Activated naive CD4-positive, alpha-beta T cell treated with anti-CD3 and anti-CD28 coated beads, Interleukin-2, amount 50 U/mL, for 16 hours (primary cell): ENCODE measurements at regions not wholly inside any gene's neighbourhood (a gene's known extent, or its start where the extent isn't known, plus 50 kb on each side); places are given as distances from the start of the nearest gene placed in this dataset.

ENCODE experiments used
- DNase-seq: peaks from one replicate; pipeline ENCODE4 v3.0.0-alpha.2; 2020

DNA sequence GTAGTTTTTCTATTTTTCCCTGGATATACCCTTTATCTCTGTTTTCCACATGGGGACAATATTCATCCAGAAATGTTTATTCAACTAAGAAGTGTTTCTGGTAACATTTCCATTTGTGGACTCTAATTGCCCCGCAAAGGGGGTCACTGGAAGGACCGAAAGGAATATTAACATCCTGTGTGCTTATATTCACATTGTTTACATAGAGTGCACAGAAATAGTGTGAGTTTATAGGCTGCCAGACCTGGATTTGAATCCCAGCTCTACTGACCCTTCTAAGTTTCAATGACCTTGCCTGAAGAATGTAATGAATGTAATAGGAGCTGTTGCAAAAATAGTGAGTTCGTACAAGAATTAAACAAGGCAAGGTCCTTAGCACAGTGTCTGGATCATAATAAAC, 152.9 kb upstream of the NCKAP5 start:
- no peak for DNase-seq

DNA sequence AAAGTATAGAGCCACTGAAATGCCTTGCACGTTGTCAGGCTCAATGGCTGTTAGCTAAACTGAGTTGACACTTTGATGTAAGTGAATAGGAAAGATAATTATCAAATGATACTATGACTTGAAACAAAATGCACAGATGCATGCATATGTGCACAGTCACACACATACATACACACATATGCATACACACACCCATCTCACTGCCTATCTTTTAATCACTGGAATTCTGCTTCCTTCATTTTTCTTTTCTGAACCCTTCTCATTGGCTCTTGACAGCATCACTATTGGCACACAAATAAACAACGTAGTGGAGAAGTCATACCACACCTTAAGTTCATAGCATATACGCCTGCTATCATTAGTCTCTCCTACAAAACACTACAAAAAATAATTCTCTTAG, 154.9 kb upstream of the NCKAP5 start:
- DNase-seq, result no peak

DNA sequence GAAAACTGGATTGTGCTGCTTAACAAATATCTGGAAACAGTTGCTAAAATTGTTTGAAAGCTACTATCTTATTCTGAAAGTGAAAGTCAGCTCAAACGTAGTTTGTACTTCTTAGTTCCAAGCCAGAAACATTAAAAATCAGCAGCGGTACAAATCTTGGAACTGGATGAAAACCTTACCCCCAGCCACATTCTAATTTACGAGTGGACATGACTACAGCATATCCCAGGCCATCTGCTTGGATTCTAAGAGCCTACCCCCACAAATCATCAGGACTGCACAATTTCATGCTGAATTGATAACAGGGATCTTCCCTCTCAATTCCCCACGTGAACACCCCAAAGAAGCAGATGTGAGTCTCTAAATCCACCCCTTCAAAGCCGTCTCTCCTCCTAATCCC, 158.7 kb upstream of the NCKAP5 start:
- DNase-seq, result no peak

DNA sequence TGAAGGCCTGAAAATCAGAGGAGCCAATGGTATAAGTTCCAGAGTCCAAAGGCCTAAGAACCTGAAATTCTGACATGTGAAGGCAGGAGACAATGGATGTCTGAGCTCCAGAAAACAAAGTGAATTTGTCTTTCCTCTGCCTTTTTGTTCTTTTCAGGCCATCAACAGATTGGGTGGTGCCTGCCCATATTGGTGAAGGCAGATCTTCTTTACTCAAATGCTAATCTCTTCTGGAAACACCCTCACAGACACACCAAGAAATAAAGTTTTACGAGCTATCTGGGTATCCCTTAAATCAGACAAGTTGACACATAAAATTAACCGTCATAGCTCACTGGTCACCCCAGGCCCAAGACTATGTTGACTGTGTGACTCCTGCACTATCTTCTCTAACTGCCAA, 163.8 kb upstream of the NCKAP5 start:
- no peak for DNase-seq

DNA sequence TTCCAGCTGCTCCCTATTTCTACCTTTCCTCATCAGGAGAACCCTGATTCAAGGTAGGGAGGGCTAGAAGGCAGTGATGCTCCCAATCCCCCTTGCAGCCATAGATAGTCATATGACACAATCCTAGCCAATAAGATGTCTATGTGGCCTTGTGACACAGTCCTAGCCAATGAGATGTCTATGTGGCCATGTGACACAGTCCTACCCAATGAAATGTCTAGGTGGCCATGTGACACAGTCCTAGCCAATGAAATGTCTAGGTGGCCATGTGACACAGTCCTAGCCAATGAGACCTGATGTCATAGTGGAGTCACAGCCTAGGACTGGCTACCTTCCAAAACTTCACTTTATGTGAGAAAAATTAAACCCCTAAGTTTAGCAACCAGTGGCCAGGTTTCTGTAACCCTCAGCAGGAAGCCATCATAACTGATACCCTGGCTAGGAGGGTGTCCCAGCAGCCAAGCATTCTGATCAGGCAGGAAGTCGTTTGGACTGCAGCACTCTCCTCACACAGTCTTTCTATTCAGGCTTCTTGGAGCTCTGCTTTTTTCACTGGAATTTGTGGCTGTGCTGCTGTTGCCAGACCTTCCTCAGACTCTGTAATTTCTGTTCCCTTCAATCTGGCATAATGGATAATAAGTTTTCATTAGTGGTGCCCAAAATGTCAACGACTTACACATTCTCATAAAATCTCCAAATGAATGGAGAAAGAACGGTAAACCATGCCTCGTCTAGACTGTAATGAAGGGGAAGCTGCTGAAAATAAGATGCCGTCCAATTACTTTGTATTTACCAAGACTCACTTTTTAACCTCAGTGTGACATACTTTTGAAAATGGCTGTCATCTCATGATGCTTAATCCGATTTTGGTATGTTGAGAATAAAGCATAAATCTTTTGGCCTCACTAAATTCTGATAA, 165.0 kb upstream of the NCKAP5 start:
- no peak for DNase-seq

DNA sequence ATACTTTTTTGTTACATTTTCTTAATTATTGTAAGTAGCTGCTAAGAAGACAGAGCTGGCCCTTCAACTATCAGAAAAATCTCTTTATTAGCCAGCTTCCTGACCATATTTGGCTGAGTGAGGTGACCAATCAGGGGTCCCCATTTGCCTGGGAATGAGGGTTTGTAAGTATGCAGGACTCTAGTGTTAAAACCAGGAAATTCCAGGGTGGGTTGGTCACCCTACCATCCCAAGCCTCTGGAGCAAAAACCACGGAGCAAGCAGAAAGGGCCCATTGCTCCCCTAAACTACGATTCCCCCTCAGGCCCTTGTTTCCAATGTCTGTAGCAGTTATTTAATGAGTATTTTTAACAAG, 165.6 kb upstream of the NCKAP5 start:
- no peak for DNase-seq

DNA sequence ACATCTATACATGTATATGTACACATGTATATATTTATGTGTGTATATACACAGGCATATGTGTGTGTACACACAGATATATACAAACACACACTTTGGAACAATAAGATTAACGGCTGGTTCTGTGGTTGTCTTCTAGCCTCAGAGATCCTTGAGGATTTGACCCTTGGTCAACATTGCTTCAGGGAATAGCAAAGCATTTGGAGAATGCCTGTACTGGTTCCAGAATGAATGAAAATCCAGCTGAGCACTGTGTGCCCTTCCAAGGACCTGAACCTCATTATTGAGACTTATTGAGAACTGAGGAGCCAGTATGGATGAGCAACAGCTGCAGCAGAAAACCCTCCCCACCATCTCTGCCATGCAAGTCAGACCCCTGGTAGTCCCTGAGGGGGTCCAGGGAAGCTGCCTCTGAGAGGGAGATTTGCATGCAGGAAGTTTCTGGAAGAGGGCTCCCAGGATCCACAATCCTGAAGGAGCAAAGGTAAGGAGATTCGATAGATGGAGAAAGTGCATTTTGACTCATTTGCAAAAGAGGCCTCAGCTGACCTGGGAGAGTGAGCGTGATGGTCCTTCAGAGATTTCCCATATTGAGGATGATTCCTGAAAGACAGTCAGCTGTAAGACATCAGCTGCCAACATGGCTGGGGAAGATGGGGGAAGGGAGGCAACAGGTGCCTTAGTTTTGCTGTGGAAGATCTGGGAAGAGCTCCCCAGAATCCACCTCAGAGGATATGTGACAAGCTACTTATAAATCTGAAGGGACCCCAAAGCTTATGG, 166.6 kb upstream of the NCKAP5 start:
- DNase-seq, result no peak

DNA sequence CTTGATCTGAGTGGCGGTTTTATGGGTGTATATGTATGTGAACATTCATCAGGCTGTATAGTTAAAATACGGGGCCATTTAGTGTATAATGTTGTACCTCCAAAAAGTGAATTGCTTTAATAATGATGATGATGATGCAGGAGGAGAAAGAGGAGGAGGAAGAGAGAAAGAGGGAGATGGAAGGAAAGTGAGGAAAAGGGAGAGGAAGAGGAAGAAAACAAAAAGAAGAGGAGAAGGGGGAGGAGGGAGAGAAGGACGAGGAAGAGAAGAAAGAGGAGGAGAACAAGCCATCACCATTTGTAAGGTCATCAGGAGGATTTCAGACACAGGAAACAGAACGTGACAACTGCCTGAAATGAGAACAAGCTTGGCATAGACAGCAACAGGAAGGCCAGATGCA, 168.4 kb upstream of the NCKAP5 start:
- no peak for DNase-seq

DNA sequence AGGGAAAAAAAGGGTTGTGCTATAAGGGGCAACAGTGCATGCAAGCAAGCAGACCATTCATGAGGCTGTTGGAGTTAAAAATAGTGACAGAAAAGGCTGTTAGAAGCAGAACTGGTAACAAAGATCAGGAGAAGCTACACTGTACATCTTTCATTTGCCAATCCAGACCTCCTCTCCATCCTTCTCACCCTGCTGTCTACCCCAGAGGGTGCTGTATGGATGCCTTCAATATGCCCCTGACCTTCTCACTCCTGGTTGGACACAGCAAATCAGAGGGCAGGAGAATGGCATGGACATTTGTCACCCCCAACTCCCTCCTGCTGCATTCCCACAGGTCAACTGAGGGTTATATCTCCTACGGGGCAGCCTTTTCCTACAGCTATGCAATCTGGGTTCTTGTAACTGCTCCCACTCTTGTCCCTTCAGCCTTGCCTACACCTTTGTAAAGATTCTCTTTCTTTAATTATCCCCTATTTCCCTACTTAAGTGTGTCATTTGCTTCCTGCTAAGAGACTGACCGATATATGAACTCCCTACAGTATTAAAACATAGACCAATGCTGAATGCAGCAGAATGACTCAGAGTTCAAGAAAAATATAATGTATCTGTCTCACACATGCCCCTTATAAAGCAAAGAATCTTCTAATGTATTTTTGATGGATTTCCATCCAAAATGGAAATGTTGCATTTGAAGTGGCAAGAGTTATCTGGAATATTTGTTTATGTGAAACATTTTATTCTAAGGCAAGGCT, 169.2 kb upstream of the NCKAP5 start:
- DNase-seq, result no peak

DNA sequence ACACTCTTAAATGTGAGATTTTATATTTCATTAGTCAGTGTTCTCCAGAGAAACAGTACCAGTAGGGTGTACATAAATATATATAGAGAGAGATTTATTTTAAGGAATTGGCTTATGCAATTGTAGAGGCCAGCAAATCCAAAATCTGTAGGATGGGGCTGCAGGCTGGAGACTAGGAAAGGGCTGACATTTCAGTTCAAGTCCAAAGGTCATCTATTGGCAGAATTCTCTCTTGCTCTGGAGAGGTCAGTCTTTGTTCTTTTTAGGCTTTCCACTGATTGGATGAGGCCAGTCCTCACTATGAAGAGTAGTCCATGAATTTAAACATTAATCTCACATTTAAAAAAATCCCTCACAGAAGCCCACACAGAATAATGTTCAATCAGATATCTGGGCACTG, 170.8 kb upstream of the NCKAP5 start:
- DNase-seq, result no peak

DNA sequence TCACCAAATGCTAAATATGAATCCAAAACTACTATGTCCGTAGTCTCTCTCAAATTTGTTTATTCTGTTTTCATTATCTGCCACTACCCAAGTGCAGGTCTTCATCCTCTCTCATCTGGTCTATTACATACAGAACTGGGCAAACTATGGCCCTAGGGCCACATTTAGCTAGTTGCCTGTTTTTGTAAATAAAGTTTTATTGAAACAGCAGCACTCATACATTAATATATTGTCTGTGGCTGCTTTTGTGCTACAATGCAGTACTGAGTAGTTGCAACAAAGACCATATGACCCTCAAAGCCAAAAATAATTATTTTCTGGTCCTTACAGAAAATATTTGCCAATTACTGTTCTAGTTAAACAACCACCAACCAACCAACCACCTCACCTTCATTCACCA, 172.2 kb upstream of the NCKAP5 start:
- DNase-seq, result no peak

DNA sequence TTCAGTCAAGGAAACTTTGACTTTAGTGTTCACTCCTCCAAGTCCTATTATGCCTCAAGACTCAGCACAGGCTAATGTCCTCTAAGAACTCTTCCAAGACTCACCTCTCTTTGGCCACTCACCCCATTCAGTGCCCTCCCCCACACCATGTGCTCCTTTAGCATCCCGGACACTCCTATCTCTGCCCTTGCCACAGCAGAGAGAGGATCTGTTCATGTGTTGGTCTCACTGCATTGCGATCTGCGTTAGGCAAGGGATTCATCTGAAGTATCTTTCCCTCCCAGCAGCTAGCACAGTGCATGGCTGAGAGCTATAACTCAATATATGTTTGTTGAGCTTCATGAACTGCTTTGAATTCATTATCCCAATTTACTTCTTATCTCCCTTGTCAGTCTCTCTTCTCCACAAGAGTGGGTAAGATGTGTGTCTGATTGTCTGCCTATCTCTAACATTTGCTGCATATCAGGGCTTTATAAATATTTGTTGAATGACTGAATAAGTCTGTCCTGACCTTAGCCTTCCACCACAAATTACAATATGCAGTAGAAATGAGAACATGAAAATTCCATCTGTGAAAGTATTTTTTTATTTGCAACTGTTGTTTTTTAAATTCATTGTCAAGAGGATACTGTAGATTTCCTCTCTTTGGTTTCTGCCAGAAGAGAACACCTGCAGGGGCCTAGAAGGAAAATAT, 179.9 kb upstream of the NCKAP5 start:
- DNase-seq, result no peak

DNA sequence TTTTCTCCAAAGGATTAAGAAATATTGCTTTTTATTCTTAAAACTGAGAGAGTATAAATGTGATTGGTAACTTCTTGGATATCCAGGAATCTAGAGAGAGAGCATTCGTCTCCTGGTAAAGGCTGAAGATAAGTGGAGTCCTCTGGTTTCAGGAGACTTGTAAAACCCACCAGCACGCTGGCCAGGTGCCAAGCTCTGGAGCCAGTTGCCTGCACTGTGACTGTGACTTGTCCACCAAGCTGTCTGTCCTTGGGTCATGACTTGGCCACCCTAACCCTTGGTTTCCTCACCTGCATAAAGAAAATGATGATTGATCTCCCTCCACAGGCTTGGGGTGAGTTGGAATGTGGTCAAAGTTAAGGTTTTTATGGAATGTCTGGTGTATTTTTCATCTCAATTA, 185.4 kb upstream of the NCKAP5 start:
- no peak for DNase-seq

DNA sequence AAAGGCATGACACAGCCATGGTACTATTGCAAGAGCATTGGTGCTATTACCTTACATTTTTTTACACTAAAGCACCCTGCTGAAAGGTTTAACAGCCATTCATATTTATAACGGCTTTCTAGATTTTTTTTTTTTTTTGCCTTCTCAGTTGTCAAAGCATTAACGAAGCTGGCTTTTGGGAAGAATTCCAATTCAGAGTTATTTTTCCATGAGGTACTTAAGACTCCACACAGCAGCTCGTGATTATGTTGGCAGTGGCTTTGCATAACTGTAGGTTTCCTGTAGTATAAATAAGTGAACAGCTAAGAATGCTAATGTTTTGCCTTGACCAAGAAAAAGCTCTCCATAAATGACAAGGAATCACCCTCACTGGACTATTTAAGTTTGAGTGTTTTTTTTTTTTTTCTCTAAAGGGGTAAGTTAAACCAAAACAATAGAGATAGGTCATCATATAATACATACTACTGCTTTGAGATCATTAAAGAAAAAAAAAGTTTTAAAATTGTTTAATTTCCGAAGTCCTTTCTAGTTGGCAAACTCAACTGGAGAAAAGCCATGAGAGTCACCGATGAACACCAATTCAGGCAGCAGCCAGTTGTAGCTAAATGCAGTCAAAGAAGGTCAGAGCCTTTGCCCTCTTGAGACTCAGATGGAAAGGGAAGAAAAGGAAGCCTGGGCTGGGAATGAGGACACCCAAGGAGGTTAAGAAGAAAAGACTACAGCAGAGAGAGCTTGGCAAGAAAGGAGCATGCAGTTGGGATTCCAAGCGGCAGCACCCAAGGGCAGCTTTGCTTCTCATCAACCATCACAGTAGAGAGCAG, 187.4 kb upstream of the NCKAP5 start:
- DNase-seq, result no peak

DNA sequence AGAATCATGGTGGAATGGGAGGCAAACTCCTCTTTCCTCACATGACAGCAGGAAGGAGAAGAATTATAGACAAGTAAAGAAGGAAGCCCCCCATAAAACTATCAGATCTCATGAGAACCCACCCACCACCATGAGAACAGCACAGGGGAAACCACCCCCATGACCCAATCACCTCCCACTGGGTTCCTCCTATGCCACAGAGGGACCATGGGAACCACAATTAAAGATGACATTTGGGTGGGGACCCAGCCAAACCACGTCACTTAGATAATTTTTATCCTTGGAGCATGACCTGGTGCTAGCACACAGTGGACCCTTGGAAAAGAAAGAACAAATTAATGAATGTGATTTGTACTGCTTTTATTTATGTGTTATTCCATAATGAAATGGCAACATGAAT, 188.6 kb upstream of the NCKAP5 start:
- DNase-seq, result no peak

DNA sequence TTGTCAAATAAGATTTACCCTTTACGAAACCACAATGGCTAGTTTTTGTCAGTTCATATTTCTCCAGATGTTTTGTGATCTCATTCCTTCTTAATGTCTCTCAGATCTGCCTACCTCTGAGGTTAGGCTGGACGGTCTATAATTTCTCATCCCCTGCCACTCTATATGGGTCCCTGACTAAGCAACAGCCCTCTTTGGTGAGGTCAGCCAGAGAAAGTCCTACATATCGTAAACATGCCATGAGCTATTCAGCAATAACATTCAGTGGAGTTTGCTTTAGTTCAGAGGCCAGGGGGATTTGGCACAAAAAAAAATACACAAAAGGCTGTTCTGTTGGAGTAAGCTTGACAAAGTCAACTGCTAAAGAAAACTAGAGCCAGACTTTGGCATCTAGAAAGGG, 192.1 kb upstream of the NCKAP5 start:
- DNase-seq, result no peak

DNA sequence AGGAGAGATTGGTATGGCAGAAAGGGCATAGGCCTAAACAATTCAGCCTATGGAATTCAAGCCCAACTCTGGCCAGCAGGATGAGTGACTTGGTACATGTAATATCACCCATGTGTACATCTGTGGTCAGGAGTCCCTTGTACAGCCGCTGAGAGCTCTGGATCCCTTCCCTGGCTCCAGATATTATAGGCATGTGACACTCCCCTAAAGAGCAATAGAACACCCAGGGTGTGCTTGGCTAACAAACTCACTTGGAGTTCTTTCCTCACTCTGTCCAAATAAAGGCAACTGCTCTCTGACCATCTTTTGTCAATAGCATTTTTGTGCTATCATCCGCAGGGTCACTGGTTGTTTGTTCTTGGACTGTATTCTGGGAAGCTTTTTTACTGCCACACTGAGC, 197.4 kb upstream of the NCKAP5 start:
- no peak for DNase-seq

DNA sequence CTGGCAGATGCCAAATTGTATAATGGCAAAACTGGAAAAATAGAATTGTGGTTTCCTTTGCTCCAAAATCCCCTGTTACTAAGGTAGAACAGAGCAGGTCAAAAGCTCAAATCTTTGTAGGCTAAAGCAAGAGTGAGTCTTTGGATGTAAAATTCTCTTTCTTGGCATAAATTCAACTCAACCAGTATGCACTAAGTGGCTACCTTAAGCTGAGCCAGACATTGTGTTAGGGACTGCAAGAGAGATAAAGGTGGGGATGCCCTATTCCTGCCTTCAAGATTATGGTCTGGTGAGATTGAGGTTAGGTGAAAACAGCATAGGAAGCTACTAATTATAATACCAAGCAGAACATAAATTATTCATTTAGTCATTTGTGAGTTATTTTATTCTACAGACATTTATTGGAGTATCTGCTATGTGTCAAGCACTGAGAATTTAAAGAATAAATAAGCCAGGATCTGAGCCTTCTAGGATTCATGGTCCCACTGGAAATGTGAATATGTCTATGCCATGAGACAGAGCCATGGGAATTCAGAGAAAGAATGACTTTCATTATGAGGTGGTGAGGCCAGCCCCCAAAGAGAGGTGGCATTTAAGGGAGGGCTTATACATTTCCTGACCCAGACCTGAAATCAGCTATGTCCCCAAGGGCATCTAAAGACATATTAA, 198.0 kb upstream of the NCKAP5 start:
- DNase-seq, result no peak

DNA sequence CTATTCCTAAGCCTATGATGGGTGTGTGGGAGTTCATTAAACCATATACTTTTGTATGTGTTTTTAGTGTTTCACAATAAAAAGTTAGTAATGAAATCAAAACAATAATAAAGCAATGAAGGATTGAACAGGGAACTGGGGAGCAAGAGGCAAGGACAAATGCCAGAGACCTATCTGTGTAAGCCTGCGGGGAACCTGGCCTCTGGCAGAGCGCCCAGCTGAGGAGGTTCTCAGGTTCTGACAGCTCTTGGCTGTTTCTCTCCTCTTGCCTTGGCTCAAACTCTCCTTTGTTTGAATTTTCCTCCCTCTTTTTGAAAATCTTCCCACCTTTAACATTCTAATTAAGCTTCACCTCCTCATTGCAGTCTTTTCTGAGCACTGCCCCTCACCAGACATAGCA, 200.0 kb upstream of the NCKAP5 start:
- DNase-seq, result no peak

DNA sequence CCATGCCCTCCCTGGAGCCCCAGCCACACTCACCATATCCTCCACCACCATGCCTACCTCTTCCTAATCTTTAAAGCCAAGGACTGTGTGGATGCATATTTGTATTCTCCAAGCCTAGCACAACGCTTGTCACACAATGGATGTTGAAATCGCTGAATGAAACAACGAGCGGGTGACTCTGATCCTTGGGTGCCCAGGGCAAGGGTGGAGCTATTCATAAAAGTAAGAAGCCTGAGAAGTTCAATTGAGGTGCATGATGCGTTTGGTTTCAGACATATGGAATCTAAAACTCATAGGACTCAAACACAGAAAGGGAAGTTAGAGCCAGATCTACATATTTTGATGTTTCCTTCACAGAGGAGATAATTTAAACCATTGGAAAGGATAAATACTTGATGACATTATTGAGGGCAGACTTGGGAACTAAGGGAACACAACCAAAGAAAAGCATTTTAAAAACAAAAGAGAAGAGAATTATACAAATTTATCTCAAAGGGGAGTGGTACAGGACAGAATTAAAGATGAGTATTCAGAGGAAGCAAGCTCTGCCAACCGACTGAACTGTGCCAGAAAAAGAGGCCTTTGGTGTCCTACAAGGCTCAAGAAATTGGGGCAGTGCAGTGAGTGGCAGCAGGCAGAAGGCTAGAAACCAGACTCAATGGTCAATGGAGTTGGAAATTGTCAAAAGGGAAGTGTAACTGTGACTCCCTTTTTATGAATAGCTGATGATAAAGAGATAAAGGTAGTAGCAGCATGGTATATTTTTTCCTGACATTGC, 200.6 kb upstream of the NCKAP5 start:
- DNase-seq, result no peak
